OCI-LY1 (cell line): ENCODE measurements at regions not wholly inside any gene's neighbourhood (a gene's known extent, or its start where the extent isn't known, plus 50 kb on each side); places are given as distances from the start of the nearest gene placed in this dataset.

Experiments
- H2AFZ ChIP-seq: fragments of 200-600 bp; sonication (generic), shearing (Covaris generic); 2 replicates; pipeline ENCODE4 v1.6.0; 2014; ENCODE audit warnings: antibody characterized with exemption, mild to moderate bottlenecking, low read length
- H3F3A ChIP-seq: fragments of 200-600 bp; sonication (generic), shearing (Covaris generic); 2 replicates; pipeline ENCODE4 v1.6.0; 2014; ENCODE audit warnings: mild to moderate bottlenecking, antibody characterized with exemption, low read length, moderate library complexity; ENCODE audit not compliant: insufficient read depth
- H3K27ac ChIP-seq: fragments of 200-600 bp; sonication (generic); 2 replicates; pipeline ENCODE4 v1.5.1; 2014; ENCODE audit warnings: low read length, mixed run types, mild to moderate bottlenecking, low read depth; ENCODE audit not compliant: poor library complexity, severe bottlenecking
- H3K27me3 ChIP-seq: fragments of 200-600 bp; sonication (generic); 2 replicates; pipeline ENCODE4 v1.6.0; 2014; ENCODE audit warnings: antibody characterized with exemption, mild to moderate bottlenecking, low read length, moderate library complexity; ENCODE audit not compliant: insufficient read depth
- H3K36me3 ChIP-seq: fragments of 200-600 bp; sonication (generic); 2 replicates; pipeline ENCODE4 v1.6.1; 2014; ENCODE audit warnings: mild to moderate bottlenecking, antibody characterized with exemption, low read length, moderate library complexity, mixed read lengths; ENCODE audit not compliant: insufficient read depth
- H3K4me1 ChIP-seq: fragments of 200-600 bp; sonication (generic); 2 replicates; pipeline ENCODE4 v1.5.1; 2014; ENCODE audit warnings: mild to moderate bottlenecking, low read length, moderate library complexity; ENCODE audit not compliant: insufficient read depth, severe bottlenecking
- H3K4me2 ChIP-seq: fragments of 200-600 bp; sonication (generic), shearing (Covaris generic); 2 replicates; pipeline ENCODE4 v1.6.1; 2014; ENCODE audit warnings: low read length
- H3K4me3 ChIP-seq: fragments of 200-600 bp; sonication (generic); 2 replicates; pipeline ENCODE4 v1.5.1; 2014; ENCODE audit warnings: low read length, low read depth, mild to moderate bottlenecking, mixed read lengths; ENCODE audit not compliant: poor library complexity, severe bottlenecking
- H3K79me2 ChIP-seq: fragments of 200-600 bp; shearing (Covaris generic); 2 replicates; pipeline ENCODE4 v1.6.1; 2016; ENCODE audit warnings: mixed run types, low read length, mixed read lengths; ENCODE audit not compliant: insufficient read depth
- H3K9ac ChIP-seq: fragments of 200-600 bp; sonication (generic), shearing (Covaris generic); 2 replicates; pipeline ENCODE4 v1.6.1; 2014; ENCODE audit warnings: mild to moderate bottlenecking, low read length, mixed read lengths
- H3K9me2 ChIP-seq: fragments of 200-600 bp; sonication (generic), shearing (Covaris generic); 2 replicates; pipeline ENCODE4 v1.6.1; 2014; ENCODE audit warnings: low read depth, mild to moderate bottlenecking, low read length, mixed read lengths
- H3K9me3 ChIP-seq: fragments of 200-600 bp; shearing (Covaris generic); 2 replicates; pipeline ENCODE4 v1.6.1; 2014; ENCODE audit warnings: low read length, mixed read lengths
- H4K20me1 ChIP-seq: fragments of 200-600 bp; sonication (generic), shearing (Covaris generic); 2 replicates; pipeline ENCODE4 v1.6.0; 2016; ENCODE audit warnings: mild to moderate bottlenecking, low read length; ENCODE audit not compliant: insufficient read depth
- EZH2 ChIP-seq: fragments of 200-600 bp; sonication (generic), shearing (Covaris generic); IDR thresholded peaks from 2 replicates; pipeline ENCODE4 v1.8.0; 2017; ENCODE audit warnings: borderline replicate concordance, mixed run types, mild to moderate bottlenecking, antibody characterized with exemption, low read length, moderate library complexity, mixed read lengths
- TF ChIP-seq, protein P1 (sequence below): fragments of 200-600 bp; sonication (generic), shearing (Covaris generic); IDR thresholded peaks from 2 replicates; pipeline ENCODE4 v1.5.1; 2017; ENCODE audit warnings: mild to moderate bottlenecking, antibody characterized with exemption, low read length, moderate library complexity, mixed read lengths

GRCh38 chr22:49628391-49629260 lies 199.0 kb downstream of the BRD1 start:
- TF ChIP-seq, protein P1, sequence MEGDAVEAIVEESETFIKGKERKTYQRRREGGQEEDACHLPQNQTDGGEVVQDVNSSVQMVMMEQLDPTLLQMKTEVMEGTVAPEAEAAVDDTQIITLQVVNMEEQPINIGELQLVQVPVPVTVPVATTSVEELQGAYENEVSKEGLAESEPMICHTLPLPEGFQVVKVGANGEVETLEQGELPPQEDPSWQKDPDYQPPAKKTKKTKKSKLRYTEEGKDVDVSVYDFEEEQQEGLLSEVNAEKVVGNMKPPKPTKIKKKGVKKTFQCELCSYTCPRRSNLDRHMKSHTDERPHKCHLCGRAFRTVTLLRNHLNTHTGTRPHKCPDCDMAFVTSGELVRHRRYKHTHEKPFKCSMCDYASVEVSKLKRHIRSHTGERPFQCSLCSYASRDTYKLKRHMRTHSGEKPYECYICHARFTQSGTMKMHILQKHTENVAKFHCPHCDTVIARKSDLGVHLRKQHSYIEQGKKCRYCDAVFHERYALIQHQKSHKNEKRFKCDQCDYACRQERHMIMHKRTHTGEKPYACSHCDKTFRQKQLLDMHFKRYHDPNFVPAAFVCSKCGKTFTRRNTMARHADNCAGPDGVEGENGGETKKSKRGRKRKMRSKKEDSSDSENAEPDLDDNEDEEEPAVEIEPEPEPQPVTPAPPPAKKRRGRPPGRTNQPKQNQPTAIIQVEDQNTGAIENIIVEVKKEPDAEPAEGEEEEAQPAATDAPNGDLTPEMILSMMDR = no peak
- no peak for TF ChIP-seq EZH2
- H3K27ac ChIP-seq = no peak overlapping the region
- no peaks in the 10 kb centered on the region for H4K20me1 ChIP-seq
- no peaks in the 10 kb centered on the region for H3K9me2 ChIP-seq
- H3K4me2 ChIP-seq = no peak overlapping the region
- H3K4me3 ChIP-seq = no peak overlapping the region
- H3F3A ChIP-seq = no peaks in the 10 kb centered on the region
- H3K79me2 ChIP-seq = no peaks in the 10 kb centered on the region
- no peaks in the 10 kb centered on the region for H3K36me3 ChIP-seq
- no peaks in the 10 kb centered on the region for H3K4me1 ChIP-seq
- H3K9me3 ChIP-seq = no peaks in the 10 kb centered on the region
- no peak overlapping the region for H2AFZ ChIP-seq
- no peaks in the 10 kb centered on the region for H3K27me3 ChIP-seq
- H3K9ac ChIP-seq = no peak overlapping the region

GRCh38 chr22:49627217-49628181 lies 200.2 kb downstream of the BRD1 start:
- Histone ChIP-seq H3K9me3 (no peaks in the 10 kb centered on the region), H3K4me1 (no peaks in the 10 kb centered on the region), H4K20me1 (no peaks in the 10 kb centered on the region), H2AFZ (no peak overlapping the region), H3K79me2 (no peaks in the 10 kb centered on the region), H3K9ac (no peak overlapping the region), H3K36me3 (no peaks in the 10 kb centered on the region), H3K27me3 (no peaks in the 10 kb centered on the region), H3K27ac (no peak overlapping the region), H3F3A (no peaks in the 10 kb centered on the region), H3K9me2 (no peaks in the 10 kb centered on the region), H3K4me3 (no peak overlapping the region), H3K4me2 (no peak overlapping the region)
- TF ChIP-seq, protein P1 = no peak
- TF ChIP-seq EZH2 = no peak

DNA sequence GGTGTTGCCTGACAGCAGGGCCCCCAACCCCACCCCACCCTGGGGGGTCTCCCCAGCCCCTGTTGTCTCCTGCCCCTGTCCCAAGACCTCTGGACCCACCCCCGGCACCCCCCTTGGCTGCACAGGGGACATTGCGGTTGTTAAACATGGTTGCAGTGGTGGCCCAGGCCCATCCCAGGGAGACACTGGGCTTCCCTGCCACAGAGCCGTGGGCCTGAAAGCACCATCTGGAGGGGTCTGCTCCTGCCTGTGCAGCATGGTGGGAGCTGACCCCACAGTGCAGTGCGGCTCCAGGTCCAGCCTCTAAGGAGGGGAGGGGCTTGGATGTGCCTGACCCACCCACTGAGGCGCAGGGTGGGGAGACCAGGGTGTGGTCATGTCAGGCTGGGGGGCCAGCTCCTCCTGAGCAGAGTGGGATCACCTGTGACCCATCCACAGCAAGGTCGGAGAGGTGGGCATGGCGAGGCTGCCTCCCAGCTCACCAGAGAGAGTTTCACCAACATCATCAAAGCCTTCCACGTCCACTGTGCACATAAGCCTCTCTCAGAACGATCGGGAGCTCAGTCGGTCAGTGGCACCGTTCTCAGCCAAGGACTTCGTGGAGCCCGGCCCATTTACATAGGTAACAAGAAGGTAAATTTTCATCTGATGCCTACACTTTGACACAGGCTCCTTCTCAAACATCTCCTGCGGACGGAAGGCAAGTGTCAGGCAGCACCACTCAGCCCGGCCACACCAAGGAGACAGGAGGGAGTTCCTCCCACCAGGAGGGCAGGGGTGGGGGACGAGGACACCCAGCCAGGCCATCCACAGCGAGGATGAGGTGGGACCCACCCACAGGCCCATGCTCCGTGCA lies 201.1 kb downstream of the BRD1 start:
- no peak overlapping the region for H3K27ac ChIP-seq
- H3K4me3 ChIP-seq = no peak overlapping the region
- no peaks in the 10 kb centered on the region for H4K20me1 ChIP-seq
- no peaks in the 10 kb centered on the region for H3K9me2 ChIP-seq
- H2AFZ ChIP-seq = no peak overlapping the region
- H3K79me2 ChIP-seq = no peaks in the 10 kb centered on the region
- 0 out of 2 replicates have a peak, but pooled peaks cover 4% of the 10 kb centered on the region for H3K36me3 ChIP-seq
- no peak overlapping the region for H3K9ac ChIP-seq
- no peaks in the 10 kb centered on the region for H3F3A ChIP-seq
- TF ChIP-seq, protein P1 = no peak
- TF ChIP-seq EZH2 = no peak
- no peak overlapping the region for H3K4me2 ChIP-seq
- H3K4me1 ChIP-seq = no peaks in the 10 kb centered on the region
- H3K27me3 ChIP-seq = no peaks in the 10 kb centered on the region
- no peaks in the 10 kb centered on the region for H3K9me3 ChIP-seq
